Duodenal mucosa (tissue), 2 donors: ENCODE measurements at regions not wholly inside any gene's neighbourhood (a gene's known extent, or its start where the extent isn't known, plus 50 kb on each side); places are given as distances from the start of the nearest gene placed in this dataset.

Experiments used
- H3K27ac ChIP-seq: one replicate; pipeline ENCODE4 v1.7.0; 2013; ENCODE audit warnings: low read depth, low read length
- H3K27me3 ChIP-seq, 2 donors: one replicate each; pipeline ENCODE4 v1.7.0; 2013; ENCODE audit warnings: low read length in 2 of 2, control low read depth in 1 of 2; ENCODE audit not compliant: insufficient read depth in 2 of 2, control insufficient read depth in 1 of 2
- H3K36me3 ChIP-seq, 2 donors: one replicate each; pipeline ENCODE4 v1.7.0; 2013; ENCODE audit warnings: low read length in 2 of 2, control low read depth in 1 of 2; ENCODE audit not compliant: insufficient read depth in 2 of 2, control insufficient read depth in 1 of 2
- H3K4me1 ChIP-seq, 2 donors: one replicate each; pipeline ENCODE4 v1.7.0; 2013; ENCODE audit warnings: low read length in 2 of 2, control low read depth in 1 of 2; ENCODE audit not compliant: insufficient read depth in 2 of 2, control insufficient read depth in 1 of 2
- H3K4me3 ChIP-seq, 2 donors: one replicate each; pipeline ENCODE4 v1.7.0; 2013; ENCODE audit warnings: low read length in 2 of 2, low read depth in 1 of 2
- H3K9ac ChIP-seq, 2 donors: one replicate each; pipeline ENCODE4 v1.7.0; 2013; ENCODE audit warnings: low read length in 2 of 2, low read depth in 1 of 2
- H3K9me3 ChIP-seq, 2 donors: one replicate each; pipeline ENCODE4 v1.7.0; 2013; ENCODE audit warnings: low read length in 2 of 2, control low read depth in 1 of 2; ENCODE audit not compliant: control insufficient read depth in 1 of 2

DNA sequence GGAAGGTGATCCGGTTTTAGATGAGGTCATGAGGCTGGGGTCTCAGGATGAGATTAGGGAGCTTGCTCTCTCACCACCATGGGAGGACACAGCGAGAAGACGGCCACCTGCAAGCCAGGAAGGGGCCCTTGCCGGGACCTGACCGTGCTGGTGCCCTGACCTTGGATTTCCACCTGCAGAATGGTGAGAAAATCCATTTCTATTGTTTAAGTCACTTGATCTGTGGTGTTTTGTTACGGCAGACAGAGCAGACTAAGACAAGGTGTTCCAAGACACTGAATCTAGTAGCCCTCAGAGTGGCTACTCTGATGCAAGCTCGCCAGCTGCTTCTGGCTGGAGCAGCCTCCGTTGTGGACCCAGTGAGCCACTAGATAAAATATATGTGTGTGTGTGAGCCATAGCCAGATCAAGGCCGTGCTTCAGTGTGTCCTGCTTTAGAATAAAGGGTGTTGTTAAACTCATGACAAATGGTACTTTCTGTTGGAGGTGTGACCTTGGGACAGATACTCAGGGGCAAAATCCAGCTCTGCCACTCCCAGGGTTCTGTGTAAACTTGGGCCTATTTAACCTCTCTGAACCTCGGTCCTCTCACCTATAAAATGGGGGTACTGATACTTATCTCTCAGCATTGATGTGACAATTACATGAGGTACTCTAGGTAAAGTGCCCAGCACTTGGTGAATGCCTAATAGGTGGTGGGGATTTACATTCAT, 67.9 kb upstream of the STX18 start:
- Histone ChIP-seq H3K27me3 (no peaks in the 10 kb centered on the region), H3K9me3 (no peaks in the 10 kb centered on the region), H3K4me3 (no peak overlapping the region), H3K9ac (no peak overlapping the region), H3K36me3 (no peaks in the 10 kb centered on the region), H3K27ac (no peak overlapping the region), H3K4me1 (no peaks in the 10 kb centered on the region)

DNA sequence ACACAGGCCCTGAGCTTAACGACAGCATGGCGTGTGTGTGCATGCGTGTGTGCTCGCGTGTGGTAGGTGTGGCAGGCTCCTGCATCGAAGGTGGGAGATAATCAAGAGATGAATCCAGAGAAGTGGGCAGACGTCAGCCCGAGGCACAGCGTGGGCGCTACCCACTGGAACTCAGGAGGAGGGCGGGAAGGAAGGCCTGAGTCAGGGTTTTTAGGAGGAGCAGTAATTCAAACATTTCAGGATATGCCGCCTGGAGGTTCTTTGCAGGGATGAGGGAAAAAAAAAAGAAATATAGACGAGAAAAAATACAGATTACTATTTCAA, 66.3 kb upstream of the STX18 start:
- no peaks in the 10 kb centered on the region for H3K9me3 ChIP-seq

DNA sequence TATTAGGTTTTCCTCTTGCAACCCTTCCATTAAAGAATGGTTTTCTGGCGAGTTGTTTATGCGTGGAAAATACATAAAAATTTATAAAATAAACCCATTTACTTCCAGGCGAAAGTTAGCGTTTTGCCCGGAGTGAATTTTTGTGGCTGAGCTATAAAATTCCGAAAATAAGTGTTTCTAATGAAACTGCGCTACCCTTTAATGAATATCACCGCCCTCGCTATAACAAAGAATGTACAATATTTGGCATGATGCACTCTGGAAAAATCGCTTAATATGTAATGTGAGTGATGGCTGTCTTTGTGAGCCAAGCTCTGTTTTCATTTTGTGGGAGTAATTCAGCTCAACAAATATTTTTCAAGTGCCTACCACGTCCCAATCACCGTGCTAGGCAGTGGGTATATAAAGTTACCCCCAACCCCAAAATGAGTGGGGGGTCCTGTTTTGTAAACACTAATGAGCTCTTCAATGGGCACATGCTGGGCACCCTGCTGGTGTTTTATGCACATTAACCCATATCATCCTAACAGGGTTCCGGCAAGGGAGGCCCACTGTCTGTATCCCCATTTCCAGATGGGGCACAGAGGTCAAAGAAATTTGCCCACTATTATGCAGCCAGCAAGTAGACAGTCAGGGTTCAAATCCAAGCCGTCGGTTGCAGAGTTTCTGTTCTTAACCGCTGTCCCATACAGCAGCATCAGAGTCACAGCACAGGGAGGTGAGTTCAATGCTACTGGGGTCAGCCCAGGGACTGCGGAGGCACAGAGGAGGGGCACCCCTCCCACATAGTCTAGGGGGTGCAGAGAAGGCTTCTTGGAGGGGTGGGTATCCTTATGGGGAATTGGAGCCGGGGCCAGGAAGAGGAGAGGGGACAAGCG, 65.7 kb upstream of the STX18 start:
- H3K4me3 ChIP-seq: no peak overlapping the region
- H3K9me3 ChIP-seq: no peaks in the 10 kb centered on the region
- H3K27me3 ChIP-seq: no peaks in the 10 kb centered on the region
- no peak overlapping the region for H3K9ac ChIP-seq
- no peak overlapping the region for H3K27ac ChIP-seq
- H3K4me1 ChIP-seq: no peaks in the 10 kb centered on the region
- H3K36me3 ChIP-seq: no peaks in the 10 kb centered on the region

More for the DNA sequence above, 66.3 kb upstream of the STX18 start:
- Histone ChIP-seq H3K36me3 (no peaks in the 10 kb centered on the region), H3K4me3 (no peak overlapping the region), H3K9ac (no peak overlapping the region), H3K4me1 (no peaks in the 10 kb centered on the region), H3K27ac (no peak overlapping the region), H3K27me3 (no peaks in the 10 kb centered on the region)

DNA sequence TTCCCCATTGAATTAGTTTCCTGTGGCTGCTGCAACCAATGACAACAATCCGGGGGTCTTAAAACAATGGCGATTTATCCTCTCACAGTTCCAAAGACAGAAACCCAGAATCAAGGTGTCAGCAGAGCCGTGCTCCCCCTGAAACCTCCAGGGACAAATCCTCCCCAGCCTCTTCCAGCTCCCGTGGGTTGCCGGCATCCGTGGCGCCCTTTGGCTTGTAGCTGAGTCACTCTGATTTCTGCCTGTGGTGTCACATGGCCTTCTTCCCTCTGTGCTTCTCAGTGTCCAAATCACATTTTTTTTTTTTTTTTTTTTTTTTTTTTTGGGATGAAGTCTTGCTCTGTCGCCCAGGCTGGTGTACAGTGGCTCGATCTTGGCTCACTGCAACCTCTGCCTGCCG, 64.5 kb upstream of the STX18 start:
- no peaks in the 10 kb centered on the region for H3K9me3 ChIP-seq
- H3K27ac ChIP-seq: no peak overlapping the region
- no peak overlapping the region for H3K9ac ChIP-seq
- H3K36me3 ChIP-seq: no peaks in the 10 kb centered on the region
- H3K4me1 ChIP-seq: no peaks in the 10 kb centered on the region
- no peaks in the 10 kb centered on the region for H3K27me3 ChIP-seq
- H3K4me3 ChIP-seq: no peak overlapping the region

DNA sequence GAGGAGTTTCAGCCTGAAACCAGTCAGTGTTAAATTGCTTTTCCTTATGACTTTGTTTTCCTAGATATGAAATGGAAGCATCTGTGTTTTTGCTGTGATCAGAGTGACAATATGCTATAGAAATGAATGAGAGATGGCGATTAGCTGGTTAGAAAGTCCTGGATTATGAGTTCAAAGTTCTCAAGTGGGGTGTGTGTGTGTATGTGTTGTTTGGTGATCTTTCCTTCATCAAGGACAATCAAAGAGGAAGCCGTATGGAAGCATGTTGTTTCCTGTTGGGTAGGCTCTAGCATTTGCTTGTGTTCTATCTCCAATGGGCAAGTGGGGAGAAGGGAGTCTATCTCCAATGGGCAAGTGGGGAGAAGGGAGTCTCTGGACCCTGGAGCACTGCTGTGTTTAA, 64.0 kb upstream of the STX18 start:
- H3K36me3 ChIP-seq: no peaks in the 10 kb centered on the region

DNA sequence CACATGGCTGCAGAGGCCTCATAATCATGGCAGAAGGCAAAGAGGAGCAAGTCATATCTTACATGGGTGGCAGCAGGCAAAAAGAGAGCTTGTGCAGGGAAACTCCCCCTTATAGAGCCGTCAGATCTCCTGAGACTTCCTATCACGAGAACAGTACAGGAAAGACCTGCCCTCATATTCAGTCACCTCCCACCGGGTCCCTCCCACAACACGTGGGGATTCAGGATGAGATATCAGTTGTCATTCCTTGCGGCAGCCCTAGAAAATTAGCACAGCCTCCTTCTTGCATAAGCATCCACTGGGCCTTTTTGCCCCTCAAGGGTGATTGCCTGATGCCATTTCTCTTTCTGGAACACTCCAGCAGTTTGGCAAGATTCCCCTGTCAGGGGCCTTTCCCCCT, 61.7 kb upstream of the STX18 start:
- no peak overlapping the region for H3K27ac ChIP-seq
- no peaks in the 10 kb centered on the region for H3K9me3 ChIP-seq
- H3K9ac ChIP-seq: no peak overlapping the region
- no peaks in the 10 kb centered on the region for H3K4me1 ChIP-seq
- H3K4me3 ChIP-seq: no peak overlapping the region
- no peaks in the 10 kb centered on the region for H3K36me3 ChIP-seq
- H3K27me3 ChIP-seq: no peaks in the 10 kb centered on the region

More for the DNA sequence above, 64.0 kb upstream of the STX18 start:
- no peak overlapping the region for H3K27ac ChIP-seq
- no peak overlapping the region for H3K9ac ChIP-seq
- no peaks in the 10 kb centered on the region for H3K27me3 ChIP-seq
- no peak overlapping the region for H3K4me3 ChIP-seq
- H3K4me1 ChIP-seq: no peaks in the 10 kb centered on the region
- H3K9me3 ChIP-seq: no peaks in the 10 kb centered on the region

DNA sequence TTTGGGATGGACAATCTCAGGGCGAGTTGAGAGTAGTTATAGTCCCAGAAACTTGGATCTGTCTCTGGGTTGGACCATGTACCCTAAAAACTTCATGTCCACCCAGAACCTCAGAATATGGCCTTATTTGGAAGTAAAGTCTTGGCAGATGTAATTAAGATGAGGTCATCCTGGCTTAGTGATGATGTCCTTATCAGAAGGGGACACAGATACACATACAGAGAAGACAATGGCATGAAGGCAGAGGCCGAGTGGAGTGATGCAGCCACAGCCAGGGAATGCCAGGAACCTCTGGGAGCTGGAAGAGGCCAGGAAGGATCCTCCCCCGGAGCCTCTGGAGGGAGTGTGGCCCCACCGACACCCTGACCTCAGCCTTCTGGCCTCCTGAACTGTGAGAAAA, 61.2 kb upstream of the STX18 start:
- Histone ChIP-seq H3K36me3 (no peaks in the 10 kb centered on the region), H3K27ac (no peak overlapping the region), H3K9me3 (no peaks in the 10 kb centered on the region), H3K4me1 (no peaks in the 10 kb centered on the region), H3K9ac (no peak overlapping the region), H3K4me3 (no peak overlapping the region), H3K27me3 (no peaks in the 10 kb centered on the region)

DNA sequence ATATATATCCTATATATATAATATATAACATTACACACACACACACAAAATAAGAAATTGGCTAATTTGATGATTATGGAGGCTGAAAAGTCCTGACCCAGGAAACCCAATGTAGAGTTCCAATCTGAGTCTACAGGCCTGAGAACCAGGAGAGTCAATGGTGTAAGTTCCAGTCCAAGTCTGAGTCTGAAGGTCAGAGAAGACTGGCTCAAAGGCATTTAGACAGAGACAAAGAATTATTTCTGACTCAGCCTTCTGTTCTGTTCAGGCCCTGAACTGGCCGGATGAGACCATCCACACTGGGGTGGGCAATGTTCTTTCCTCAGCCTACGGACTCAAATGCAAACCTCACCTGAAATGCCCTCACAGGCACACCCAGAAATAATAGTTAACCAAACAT, 60.6 kb upstream of the STX18 start:
- no peaks in the 10 kb centered on the region for H3K36me3 ChIP-seq
- no peaks in the 10 kb centered on the region for H3K27me3 ChIP-seq
- no peaks in the 10 kb centered on the region for H3K9me3 ChIP-seq
- H3K27ac ChIP-seq: no peak overlapping the region
- no peak overlapping the region for H3K9ac ChIP-seq
- H3K4me1 ChIP-seq: no peaks in the 10 kb centered on the region
- no peak overlapping the region for H3K4me3 ChIP-seq

DNA sequence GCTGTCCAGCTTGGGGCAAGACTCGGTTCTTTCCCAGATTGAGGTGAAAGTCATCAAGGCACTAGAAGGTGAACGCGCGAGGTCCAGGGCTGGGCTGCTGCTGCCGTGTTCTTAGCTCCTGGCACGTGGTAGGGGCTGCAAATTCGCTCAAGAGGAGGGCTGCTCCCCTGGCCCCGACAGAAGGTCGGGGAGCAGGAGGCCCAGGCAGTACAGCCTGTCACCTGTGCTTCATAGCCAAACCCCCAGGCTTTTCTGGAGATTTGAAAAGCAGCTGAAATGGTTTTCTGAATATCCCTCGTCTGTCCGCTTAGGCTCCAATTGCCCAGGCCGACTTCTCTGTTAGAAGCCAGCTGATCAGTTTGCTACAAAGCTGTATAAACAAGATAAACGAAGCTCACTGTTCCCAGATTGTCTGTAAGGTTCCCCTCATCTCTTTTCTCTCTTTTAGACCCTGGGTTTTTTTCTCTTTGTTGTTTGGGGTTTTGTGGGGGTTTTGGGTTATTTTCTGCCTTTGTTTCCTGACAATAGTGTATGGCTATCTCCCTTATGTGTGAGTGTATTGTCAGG, 60.0 kb upstream of the STX18 start:
- no peaks in the 10 kb centered on the region for H3K27me3 ChIP-seq
- H3K36me3 ChIP-seq: no peaks in the 10 kb centered on the region
- H3K4me3 ChIP-seq: no peak overlapping the region
- no peaks in the 10 kb centered on the region for H3K4me1 ChIP-seq
- no peak overlapping the region for H3K9ac ChIP-seq
- no peak overlapping the region for H3K27ac ChIP-seq
- H3K9me3 ChIP-seq: no peaks in the 10 kb centered on the region

DNA sequence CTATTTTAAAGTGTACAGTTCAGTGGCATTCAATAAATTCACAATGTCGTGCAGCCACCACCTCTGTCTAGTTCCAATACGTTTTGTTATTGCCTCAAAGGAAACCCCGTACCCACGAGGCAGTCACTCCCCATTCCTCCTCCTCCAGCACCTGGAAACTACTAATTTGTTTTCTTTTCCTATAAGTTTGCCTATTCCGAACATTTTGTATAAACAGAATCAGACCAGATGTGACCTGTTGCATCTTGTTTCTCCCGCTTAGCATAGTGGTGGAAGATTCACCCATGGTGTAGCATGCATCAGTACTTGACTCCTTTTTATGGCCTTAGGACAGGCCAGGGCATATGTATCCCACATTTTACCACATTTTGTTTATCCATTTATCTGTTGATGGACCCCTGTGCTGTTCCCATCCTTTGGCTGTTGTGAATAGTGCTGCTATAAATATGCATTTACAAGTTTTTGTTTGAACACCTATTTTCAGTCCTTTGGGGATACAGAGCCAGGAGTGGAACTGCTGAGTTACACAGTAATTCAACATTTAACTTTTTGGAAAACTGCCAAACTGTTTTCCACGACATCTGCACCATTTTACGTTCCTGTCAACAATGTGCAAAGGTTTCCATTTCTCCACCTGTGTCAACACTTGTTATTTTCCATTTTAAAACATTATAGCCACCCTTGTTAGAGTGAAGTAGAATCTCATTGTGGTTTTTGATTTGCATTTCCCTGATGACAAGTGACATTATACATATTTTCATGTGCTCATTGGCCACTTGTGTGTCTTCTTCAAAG, 57.8 kb upstream of the STX18 start:
- Histone ChIP-seq H3K4me3 (no peak overlapping the region), H3K36me3 (no peaks in the 10 kb centered on the region), H3K27ac (no peak overlapping the region), H3K4me1 (no peaks in the 10 kb centered on the region), H3K9me3 (peaks cover 5 to 9% of the 10 kb centered on the region in 2 donors), H3K27me3 (no peaks in the 10 kb centered on the region), H3K9ac (no peak overlapping the region)
